GM19025 (cell line): ENCODE measurements at regions not wholly inside any gene's neighbourhood (a gene's known extent, or its start where the extent isn't known, plus 50 kb on each side); places are given as distances from the start of the nearest gene placed in this dataset.
A peak's percentile ranks its signal among the peaks of the same experiment; 100 is the strongest.

Experiments used
- ATAC-seq: cut with Tn5 transposase; IDR thresholded peaks from one replicate; pipeline ENCODE4 v1.9.1; 2021; ENCODE audit warnings: mild to moderate bottlenecking, low read depth, moderate library complexity; ENCODE audit not compliant: unreplicated experiment

DNA sequence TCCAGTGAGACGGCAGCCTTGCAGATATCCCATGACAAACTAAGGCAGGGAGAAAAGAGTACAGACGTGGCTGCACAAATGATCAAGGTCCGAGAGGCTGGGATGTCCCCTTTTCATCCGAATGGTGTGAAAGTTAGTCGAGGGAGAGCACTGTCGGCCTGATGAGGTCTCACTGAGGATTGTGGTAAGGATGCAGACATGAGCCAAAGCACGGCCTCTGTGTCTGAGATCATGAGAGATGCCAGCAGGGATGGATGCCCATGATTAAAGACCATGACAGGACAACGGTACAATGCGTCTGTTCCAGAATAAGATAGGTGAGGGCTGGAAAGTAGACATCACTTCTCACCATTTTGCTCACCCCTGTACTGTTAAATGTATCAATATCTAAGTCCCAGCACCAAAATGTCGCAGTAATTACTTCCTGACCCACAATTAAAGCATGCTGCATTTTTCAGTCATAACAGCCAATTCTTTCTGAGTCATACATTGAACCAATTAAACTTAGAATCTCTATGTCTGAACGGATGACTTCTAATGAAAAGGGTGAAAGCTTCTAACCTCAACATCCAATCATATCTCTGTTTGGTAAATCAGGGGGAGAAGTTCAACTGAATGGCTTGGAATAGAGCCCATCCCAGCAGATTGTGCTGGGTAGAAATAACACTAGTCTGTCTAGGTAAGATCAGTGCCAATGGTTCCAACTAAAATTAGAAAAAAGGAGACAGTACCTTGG, 249.6 kb upstream of the SOX5 start:
- no peak for ATAC-seq

DNA sequence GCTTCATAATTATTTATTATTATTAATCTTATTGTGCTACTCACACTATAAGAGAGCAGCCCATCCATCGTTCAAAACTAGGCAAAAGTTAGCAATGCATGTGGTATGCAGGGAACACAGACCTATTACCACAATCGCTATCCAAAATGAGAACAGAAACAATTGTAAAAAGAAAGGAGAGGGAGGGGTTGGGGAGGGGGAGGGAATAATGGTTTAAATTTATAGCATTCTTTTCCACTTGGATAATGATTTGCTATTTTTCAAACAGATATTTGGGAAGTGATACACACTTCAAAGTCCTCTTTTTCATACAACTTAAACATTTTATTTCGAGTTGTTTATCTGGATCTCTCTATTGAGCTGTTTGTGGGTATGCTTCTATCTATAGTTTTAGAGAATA, 248.6 kb upstream of the SOX5 start:
- no peak for ATAC-seq

DNA sequence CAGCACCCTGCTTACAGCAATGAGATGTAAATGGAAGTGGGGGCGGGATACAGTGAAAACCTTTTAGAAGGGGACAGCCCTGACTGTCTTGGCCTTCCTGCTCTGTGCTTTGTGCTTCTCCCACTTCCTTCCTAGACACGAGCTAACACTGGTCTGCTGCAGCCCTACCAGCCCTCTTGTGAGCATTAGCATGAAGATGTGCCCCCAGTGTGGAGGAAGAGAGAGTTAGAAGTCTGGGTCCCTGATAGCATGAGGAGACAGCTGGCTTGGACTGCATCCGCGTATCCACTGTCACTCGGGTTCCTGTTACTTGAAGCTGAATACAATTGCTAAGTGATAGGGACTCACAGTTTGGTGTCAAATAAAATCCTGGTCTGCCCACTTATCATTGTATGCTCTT, 248.1 kb upstream of the SOX5 start:
- ATAC-seq, result no peak

DNA sequence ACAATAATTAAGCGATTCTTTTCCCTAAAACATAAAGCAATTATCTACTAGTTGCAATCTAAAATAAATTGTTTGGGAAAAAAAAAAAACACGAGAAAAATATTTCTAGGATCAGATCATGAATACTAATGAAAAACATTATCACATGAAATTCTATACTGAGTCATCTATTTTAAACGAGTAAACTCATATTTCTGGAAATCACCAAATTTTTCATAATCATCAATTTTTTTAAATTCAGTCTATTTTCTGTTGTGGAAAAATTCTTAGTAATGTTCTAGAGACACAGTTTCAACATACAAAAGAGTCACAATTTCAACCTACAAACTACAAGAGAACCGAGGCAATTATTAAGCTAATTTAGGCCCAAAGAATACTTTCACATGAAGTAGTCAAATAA, 245.6 kb upstream of the SOX5 start:
- no peak for ATAC-seq

DNA sequence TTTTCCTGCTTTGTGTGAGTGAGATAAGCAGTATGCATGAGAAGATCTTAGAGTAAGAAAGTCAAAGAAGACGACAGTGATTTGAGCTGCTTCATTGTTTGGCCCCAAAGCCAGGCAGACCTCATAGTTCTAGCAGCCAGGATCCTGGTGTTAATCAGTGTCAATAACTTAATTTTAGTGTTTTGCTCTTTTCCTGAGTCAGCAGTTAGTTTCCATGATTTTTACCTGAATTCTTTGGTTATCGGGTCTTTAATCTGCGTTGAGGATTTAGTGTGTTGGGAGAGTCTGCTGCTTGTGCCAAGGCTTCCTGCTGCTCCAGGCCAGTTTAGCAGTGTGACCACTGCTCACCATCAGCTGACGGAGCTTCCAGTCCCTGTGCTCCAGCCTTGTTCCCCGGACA, 241.6 kb upstream of the SOX5 start:
- ATAC-seq, result no peak

DNA sequence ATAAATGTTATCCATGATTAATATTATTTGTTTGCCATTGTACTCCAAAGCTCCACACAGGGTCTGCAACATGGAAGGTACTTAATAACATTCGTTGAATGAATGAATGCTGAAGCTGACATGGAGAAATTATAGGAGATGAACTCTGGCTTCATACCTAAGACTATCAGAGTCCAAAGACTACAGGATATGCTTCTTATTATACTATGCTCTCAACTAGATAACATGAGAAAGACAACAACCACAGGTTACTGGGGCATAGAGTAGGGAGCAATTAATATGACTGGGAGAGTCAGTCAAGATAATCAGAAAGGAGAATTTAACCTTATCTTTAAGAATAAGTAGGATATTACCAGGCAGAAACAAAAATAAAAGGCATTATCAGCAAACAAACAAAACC, 236.3 kb upstream of the SOX5 start:
- no peak for ATAC-seq

DNA sequence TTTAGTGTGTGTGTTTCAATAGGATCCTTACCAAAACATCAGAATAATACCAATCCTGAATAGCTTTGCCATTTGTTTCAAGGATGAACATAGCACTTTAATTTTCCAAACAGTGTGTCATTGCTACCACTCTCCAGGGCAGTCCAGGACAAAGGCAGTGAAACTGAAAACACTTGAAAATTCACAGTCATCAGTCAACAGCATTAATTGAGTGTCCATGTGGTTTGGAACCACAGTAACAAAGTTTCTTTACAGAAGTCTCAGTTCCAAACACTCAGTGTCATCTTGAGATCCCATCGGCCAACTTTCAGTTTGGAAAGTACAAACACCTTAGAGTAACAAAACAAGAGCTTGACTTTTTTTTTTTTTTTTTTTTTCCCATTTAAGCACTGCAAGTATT, 228.4 kb upstream of the SOX5 start:
- ATAC-seq, result peak; percentile 83

DNA sequence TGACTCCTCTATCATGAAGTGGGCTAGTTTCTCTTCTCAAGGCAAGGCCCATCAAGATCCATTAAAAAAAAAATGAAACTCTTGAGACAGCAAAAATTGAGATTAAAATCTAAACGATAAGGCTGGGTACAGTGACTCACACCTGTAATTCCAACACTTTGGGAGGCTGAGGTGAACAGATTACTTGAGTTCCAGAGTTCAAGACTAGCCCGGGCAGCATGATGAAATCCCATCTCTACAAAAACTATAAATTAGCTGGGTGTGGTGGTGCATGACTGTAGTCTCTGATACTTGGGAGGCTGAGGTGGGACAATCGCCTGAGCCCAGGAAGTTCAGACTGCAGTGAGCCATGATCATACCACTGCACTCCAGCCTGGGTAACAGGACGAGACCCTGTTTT, 226.5 kb upstream of the SOX5 start:
- ATAC-seq, result no peak

DNA sequence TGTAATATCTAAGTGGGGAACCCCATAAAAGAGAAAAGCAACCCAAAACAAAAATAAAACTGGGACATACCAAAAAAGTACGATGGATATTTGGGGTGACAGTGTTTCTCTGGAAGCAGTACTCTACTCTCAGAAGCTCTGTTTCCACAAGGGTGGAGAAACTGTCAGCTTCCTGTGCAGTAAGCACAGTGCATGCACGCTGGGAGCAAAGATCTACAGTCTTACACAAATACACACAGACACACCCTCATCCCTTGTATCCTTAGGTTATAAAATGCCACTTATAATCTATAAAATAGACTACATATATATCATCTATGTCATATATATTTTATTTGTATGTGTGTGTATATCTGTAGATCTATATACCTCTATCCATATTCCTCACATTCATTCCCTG, 225.8 kb upstream of the SOX5 start:
- no peak for ATAC-seq

DNA sequence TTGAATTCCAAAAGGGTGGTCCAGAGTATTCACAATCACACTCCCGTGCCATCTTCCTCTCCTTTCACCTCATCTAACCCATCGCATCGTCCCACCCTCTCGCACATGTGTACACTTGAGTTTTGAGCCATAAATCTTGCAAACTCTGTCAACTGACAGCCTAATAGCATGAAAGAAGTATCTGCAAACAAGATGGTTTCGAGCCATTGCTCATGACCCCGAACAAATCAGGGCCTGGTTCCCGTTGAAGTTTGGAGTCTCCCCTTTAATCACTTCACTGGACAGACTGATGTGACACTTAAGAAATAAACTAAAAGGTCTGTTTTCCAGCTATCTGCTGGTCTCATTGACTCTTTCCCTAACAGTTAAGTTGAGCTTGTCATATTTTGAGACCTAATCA, 223.6 kb upstream of the SOX5 start:
- no peak for ATAC-seq

DNA sequence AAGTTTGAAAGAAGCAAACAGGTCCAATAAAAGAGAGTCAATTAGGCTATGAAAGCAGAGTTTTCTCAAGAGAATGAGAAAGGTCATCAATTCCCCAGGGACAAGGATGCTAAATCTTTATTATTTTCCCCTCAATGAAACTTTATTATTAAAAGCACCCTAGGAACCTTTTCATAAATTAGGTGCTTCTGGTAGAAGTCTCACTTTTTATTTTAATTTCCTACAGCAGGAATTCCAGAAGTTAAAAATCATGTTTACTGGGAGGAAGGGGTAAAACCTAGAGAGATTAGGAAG, 223.2 kb upstream of the SOX5 start:
- ATAC-seq, result no peak

DNA sequence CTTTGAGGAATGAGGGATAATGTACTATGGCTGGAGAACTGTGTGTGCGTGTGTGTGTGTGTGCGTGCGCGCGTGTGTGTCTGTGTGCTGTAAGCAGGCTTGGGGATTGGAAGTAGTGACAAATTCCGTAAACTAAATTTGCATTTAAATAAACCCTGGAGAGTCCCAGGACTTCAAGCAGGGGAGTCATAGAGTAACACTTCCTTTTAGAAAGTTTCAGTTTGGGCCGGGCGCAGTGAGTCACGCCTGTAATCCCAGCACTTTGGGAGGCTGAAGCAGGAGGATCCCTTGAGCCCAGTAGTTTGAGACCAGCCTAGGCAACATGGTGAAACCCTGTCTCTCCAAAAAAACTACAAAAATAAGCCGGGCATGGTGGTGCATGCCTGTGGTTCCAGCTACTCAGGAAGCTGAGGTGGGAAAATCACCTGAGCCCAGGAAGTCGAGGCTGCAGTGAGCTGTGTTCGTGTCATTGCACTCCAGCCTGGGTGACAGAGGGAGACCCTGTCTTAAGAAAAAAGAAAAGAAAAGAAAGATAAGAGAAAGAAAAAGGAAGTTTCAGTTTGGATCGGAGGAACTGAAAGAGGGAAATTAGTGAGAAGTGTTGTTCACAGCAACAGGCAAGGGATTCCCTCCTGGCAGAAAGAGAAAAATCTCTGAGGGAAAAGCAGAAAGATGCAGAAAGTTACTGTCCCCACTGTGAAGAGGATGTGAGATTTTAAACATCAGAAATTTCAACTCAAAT, 222.7 kb upstream of the SOX5 start:
- ATAC-seq, result peak; percentile 78

DNA sequence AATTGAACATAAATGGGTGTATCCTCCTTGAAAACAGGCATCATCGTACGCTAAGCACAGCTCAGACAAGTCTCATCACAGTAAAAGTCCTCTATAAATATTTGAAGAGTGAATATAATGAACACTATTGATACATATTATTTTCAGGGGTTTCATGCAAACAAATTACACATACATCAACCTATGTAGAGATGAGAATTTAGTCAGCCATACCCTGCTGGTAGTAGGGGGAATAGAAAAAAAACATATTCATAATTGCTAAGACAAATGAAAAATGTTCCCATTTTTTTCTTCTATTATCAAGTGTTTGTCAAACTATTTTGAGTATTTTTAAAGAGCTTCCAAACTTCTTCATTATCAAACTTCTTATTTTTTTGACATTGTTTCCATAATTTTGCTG, 205.6 kb upstream of the SOX5 start:
- ATAC-seq, result no peak

DNA sequence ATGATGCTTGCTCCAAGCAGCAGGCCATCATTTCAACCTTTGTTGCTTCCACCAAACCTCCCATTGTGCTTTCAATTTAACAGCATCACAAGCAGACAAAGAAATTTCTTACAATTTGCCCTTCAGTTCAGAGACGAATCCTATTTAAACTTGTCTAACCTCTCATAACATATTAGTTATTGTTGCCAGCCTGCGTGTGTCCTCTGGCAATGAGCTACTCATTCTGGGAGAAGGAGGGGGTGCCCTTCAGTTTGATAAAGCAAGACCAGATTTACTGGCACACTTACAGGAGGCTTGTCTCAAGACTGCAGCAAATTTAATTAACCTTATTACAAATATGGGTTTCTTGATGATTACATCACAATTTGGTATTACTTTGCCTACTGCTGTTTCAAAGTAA, 203.6 kb upstream of the SOX5 start:
- no peak for ATAC-seq

DNA sequence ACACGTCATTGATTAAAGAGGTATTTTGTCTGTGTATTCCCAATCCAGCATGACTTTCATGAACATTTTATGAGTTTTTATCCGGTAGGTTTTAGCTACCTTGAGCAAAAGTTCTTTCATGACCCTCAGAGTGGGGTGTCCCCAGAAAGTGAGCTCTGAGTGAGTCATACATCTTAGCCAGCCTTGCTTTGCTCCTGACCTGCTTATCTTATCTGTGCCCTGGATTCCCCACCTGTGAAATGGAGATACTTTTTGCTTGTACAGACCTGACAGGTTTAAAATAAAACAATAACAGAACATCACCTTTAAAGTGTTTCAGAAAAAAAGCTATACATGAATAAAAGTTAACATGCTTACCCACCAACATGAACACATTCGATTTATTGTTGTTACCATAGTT, 202.8 kb upstream of the SOX5 start:
- no peak for ATAC-seq

DNA sequence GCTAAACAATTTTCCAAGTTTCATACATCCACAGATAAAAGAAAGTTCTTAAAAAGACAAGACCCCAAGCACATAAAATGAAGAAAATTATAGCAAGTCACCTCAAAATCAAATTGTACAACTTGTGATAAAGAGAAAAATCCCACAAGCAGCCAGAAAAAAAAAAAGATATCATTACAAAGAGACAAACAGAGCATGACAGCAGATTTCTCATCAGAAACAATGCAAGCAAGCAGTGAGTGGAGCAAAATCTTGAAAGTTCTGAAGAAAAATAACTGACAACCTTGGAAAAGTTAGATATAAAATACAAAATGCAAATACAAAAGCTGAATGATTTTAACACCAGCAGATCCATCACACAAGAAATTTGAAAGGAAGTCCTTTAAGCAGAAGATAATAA, 194.5 kb upstream of the SOX5 start:
- no peak for ATAC-seq

DNA sequence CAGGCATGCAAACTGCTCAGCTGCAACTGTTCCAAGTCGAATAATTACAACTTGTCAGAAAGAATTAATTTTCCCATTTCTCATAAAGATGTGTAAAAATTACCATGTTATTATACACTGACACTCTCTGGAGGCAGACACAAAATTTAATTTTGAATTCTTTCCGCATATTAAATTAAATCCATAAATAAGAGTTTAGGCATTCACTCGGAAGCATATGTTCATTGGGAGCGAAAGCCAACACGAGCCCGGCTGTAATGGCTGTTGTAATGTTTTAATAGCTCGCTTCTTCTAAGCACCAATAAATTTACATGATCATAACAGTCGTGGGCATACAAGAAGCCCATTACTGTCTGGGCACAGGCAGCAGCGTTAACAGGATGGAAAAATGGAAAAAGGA, 189.6 kb upstream of the SOX5 start:
- ATAC-seq, result no peak

DNA sequence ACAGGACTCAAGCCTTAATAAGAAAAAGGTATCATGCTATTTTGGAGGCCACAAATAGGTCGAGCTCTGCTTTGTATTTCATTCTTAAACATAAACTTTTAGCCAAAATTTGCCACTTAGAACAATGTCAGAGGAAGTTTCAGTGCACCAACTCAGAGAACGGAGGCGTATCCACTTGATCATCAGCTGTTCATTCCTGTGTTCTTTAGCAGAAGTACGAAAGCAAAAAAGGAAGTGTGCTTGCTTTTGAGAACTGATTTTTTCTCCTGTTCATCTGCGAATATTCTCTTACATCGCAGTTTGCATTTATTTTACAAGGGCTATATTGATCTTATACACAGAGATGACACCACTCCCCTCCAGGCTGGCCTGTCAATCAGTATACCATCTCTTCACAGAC, 188.6 kb upstream of the SOX5 start:
- ATAC-seq, result no peak

DNA sequence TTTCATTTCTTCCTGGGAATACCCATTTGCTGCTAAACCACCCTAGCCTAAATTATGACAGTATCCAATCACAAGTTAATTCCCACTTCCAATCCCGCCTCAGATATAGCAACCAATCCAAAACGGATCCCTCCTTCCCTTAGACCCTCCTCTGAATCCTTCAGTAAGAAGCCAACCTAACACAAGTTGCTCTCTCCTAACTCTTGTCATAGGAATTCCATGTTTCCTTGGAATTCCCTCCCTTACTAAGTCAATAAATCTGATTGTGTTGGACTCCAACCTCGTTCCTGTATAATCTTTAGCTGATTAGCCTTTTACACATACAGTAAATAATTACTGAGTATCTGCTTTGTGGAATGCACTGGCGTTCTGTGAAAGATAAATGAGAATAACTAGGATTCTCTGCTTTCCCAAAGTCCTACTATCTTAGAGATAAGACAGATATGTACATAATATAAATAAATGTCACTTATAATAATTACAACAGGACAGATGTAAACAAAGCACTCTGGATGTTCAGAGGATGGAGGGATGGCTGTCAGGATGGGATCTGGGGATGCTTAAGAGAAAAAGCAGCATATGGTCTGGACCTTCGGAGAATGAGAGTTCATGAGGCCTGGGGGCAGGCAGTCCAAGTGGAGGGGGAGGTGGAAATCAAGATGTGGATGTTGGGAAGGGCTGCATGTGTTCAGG, 185.8 kb upstream of the SOX5 start:
- no peak for ATAC-seq

DNA sequence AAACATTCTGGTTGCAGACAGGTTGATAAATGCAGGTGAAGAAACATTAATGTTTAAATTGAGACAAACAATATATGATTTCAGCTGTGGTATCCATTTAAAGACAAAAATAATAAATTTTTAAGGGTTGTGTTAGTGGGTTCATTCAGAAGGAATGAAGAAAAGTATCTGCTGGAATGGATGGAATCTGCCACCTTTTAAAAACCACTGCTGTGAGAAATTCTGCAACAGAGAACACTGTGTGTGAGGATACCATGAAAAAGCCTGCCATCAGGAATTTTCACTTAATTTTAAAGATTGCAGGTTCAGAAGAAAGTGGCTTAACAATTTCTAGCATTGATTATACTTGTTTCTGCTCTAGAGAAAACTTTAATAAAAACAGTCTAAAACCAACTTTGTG, 184.6 kb upstream of the SOX5 start:
- ATAC-seq, result no peak

DNA sequence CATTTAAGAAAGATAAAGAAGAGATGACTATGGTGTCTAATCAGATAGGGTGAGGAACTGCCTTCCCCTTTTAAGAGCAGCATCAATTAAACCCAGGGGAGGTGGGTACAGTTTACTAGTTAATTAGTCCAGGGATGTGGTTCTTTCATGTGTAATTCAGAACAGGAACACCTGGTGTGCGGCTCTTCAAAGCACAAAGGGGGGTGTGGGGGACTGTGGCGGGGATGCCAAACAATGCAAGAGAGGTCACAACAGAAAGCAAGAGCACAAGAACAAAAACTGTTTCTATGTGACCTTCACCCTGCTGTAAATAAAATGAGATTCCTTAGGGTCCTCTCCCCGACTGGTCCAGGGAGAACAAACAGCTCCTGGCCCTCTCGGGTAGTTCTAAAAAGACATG, 183.9 kb upstream of the SOX5 start:
- no peak for ATAC-seq
